ENCODE measurements at regions not wholly inside any gene's neighbourhood (a gene's known extent, or its start where the extent isn't known, plus 50 kb on each side); places are given as distances from the start of the nearest gene placed in this dataset.
"Not testable (repeated sequence)": the region's sequence is repeated elsewhere in the genome, so short reads cannot be mapped to it uniquely, and the experiment has no call there.

DNA sequence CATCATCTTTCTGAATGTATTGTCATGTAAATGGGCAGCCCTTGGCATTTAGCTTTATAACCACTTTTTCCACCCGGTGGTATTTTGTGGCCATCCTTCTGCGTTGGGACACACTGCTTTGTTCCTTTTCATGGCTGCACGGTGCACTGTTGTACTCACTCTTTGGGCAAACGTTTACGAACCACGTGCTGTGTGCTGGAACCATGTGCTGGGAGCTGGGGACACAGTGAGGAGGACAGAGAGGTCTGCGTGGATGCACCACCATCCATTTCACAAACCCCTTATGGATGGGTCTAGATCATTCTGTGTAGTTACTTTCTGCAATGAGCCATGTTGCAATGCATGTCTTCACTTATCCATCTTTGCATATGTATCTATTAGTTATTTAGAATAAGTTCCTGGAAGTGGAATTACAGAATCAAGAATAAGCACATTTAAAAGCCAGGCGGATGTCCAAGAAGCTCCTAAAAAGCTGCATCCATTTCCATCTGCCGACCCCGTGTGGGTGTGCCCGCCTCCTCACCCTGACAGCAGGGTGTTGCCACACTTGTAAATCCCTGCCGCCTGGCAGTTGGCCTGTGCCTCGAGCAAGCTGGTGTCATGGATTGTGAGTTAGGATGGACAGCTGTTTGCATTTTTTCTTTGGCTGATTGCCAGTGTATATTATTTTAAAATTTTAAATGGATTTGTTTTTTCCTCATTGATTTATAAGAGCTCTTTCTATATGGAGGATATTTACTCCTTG is 183.8 kb downstream of the LAT start:
- TF ChIP-seq, protein P1, sequence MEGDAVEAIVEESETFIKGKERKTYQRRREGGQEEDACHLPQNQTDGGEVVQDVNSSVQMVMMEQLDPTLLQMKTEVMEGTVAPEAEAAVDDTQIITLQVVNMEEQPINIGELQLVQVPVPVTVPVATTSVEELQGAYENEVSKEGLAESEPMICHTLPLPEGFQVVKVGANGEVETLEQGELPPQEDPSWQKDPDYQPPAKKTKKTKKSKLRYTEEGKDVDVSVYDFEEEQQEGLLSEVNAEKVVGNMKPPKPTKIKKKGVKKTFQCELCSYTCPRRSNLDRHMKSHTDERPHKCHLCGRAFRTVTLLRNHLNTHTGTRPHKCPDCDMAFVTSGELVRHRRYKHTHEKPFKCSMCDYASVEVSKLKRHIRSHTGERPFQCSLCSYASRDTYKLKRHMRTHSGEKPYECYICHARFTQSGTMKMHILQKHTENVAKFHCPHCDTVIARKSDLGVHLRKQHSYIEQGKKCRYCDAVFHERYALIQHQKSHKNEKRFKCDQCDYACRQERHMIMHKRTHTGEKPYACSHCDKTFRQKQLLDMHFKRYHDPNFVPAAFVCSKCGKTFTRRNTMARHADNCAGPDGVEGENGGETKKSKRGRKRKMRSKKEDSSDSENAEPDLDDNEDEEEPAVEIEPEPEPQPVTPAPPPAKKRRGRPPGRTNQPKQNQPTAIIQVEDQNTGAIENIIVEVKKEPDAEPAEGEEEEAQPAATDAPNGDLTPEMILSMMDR (IDR thresholded peaks at IDR 0.05): not testable (repeated sequence)
- TF ChIP-seq POLR2A (IDR thresholded peaks at IDR 0.05): not testable (repeated sequence)

Data from body of pancreas (tissue), 4 donors.